Thyroid gland (tissue), 4 donors: ENCODE measurements at regions not wholly inside any gene's neighbourhood (a gene's known extent, or its start where the extent isn't known, plus 50 kb on each side); places are given as distances from the start of the nearest gene placed in this dataset.
"Not testable (repeated sequence)": the region's sequence is repeated elsewhere in the genome, so short reads cannot be mapped to it uniquely, and the experiment has no call there.

Source experiments
- DNase-seq, 2 donors: peaks; one replicate each; pipeline ENCODE4 v3.0.0-alpha.2; 2019
- H3K27ac ChIP-seq, 3 donors: fragments of 200-600 bp; sonication (generic); 1 replicate in 2 of 3; 2 replicates in 1 of 3; pipeline ENCODE4 v1.5.1; 2016 to 2019; ENCODE audit warnings: mild to moderate bottlenecking in 1 of 3, moderate library complexity in 1 of 3
- H3K27me3 ChIP-seq: fragments of 200-600 bp; sonication (generic); one replicate; pipeline ENCODE4 v1.5.1; 2019
- H3K36me3 ChIP-seq, 2 donors: fragments of 200-600 bp; sonication (generic); one replicate each; pipeline ENCODE4 v1.5.1; 2016 to 2019
- H3K4me1 ChIP-seq, 2 donors: fragments of 200-600 bp; sonication (generic); one replicate each; pipeline ENCODE4 v1.5.1; 2017 to 2019
- H3K4me3 ChIP-seq, 3 donors: fragments of 200-600 bp; sonication (generic); replicated peaks in 1 of 3; 1 replicate in 2 of 3; 2 replicates in 1 of 3; pipeline ENCODE4 v1.5.1; 2016; ENCODE audit warnings: mild to moderate bottlenecking in 1 of 3
- H3K9me3 ChIP-seq: fragments of 200-600 bp; sonication (generic); one replicate; pipeline ENCODE4 v1.5.1; 2017
- POLR2A ChIP-seq, 2 donors: fragments of 450-650 bp; IDR thresholded peaks; one replicate each; pipeline ENCODE4 v1.6.1; 2017; ENCODE audit warnings: antibody characterized with exemption in 2 of 2, mild to moderate bottlenecking in 2 of 2, moderate library complexity in 1 of 2
- WGBS, 2 donors: methylation state at CpG; one replicate each; pipeline ENCODE4 v1.1.5; 2017; 5-methylcytosine and 5-hydroxymethylcytosine counted together
- intact Hi-C: fragments of 100-400 bp; cut with DNase I; formaldehyde crosslinking; loops from one replicate; pipeline ENCODE4 v1.15.1; 2023
- TF ChIP-seq, protein P1 (sequence below), 6 experiments: fragments of 200-600 bp in 3 of 6; fragments of 450-650 bp in 3 of 6; sonication (generic) in 3 of 6; IDR thresholded peaks; one replicate each; pipeline ENCODE4 v1.5.1; 2016 to 2019; ENCODE audit warnings: antibody characterized with exemption in 6 of 6, mild to moderate bottlenecking in 2 of 6, inconsistent platforms in 1 of 6, moderate library complexity in 1 of 6

DNA sequence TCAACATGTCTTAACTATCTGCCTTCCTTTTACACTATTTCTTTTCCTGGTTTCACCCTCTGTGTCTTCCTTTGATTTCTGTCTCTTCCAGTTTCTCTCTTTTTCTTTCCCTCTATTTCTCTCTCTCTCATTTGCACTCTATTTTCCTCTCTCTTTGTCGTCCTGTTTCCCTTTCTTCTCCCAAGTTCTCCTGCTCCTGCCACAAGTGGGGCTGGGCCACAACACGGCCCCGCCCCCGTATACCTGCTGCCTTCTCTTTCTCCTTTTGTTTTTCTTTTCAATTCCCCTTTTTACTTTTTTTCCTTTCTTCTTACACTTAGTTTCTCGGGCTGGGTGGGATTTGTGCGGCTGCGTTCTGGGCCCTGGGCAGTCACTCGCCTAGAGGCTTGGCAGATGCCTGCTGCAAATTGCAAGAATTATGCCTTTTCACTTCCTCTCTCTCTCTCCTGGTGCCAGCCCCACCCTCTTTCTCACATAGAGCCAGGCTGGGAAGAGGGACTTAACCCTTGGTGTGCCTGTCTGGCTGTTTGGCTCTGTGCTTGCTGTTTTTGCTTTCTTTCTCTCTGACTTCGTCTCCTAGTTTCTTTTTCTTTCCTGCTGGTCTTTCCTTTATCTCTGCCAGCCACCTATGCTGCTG is 2139.4 kb downstream of the TP53TG3F start:
- no peaks in the 10 kb centered on the region for H3K4me1 ChIP-seq
- no peaks in the 10 kb centered on the region for H3K36me3 ChIP-seq
- no peak for DNase-seq
- 65 to 75% methylated on average over 9 of the region's 9 CpGs for WGBS, 2 donors
- no peak overlapping the region for H3K4me3 ChIP-seq
- no peaks in the 10 kb centered on the region for H3K9me3 ChIP-seq
- H3K27ac ChIP-seq = no peak overlapping the region
- no peak for TF ChIP-seq POLR2A (IDR thresholded peaks at IDR 0.05)
- no peaks in the 10 kb centered on the region for H3K27me3 ChIP-seq
- intact Hi-C loops = no loop called here

DNA sequence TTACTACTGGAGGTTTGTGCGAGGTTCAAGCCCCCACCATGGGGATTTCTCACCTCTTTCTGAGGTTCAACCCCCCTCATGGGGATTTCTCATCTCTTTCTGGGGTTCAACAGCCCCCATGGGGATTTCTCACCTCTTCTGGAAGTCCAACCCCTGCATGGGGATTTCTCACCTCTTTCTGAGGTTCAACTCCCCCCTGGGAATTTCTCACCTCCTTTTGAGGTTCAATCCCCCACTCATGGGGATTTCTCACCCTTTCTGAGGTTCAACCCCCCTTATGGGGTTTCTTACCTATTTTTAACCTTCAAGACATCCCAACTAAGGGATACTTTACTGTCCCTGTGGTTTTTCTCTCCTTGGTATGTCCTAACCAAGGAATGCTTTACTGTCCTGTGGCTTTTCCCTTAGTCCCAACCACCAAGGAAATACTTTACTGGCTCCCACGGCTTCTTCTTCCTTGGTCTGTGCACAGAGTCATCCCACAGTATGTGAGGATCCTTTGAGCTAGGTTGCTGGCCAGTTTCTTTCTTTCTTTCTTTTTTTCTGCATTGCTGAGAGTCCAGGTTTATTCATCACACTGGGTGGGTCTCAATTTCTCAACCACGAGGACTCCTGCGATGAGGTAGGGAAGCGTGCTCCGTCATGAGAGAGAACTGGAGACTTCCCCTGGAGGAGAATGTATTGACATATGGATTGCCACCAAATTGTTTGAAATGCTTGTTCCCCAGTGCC is 2140.2 kb downstream of the TP53TG3F start:
- Histone ChIP-seq H3K4me1 (no peaks in the 10 kb centered on the region), H3K27ac (no peak overlapping the region), H3K9me3 (no peaks in the 10 kb centered on the region), H3K27me3 (no peaks in the 10 kb centered on the region), H3K4me3 (no peak overlapping the region), H3K36me3 (no peaks in the 10 kb centered on the region)
- no peak for TF ChIP-seq POLR2A (IDR thresholded peaks at IDR 0.05)
- TF ChIP-seq, protein P1, sequence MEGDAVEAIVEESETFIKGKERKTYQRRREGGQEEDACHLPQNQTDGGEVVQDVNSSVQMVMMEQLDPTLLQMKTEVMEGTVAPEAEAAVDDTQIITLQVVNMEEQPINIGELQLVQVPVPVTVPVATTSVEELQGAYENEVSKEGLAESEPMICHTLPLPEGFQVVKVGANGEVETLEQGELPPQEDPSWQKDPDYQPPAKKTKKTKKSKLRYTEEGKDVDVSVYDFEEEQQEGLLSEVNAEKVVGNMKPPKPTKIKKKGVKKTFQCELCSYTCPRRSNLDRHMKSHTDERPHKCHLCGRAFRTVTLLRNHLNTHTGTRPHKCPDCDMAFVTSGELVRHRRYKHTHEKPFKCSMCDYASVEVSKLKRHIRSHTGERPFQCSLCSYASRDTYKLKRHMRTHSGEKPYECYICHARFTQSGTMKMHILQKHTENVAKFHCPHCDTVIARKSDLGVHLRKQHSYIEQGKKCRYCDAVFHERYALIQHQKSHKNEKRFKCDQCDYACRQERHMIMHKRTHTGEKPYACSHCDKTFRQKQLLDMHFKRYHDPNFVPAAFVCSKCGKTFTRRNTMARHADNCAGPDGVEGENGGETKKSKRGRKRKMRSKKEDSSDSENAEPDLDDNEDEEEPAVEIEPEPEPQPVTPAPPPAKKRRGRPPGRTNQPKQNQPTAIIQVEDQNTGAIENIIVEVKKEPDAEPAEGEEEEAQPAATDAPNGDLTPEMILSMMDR (IDR thresholded peaks at IDR 0.05) = no peak
- intact Hi-C loops = no loop called here
- DNase-seq = no peak
- 69% methylated on average over 6 of the region's 6 CpGs for WGBS, 2 donors

DNA sequence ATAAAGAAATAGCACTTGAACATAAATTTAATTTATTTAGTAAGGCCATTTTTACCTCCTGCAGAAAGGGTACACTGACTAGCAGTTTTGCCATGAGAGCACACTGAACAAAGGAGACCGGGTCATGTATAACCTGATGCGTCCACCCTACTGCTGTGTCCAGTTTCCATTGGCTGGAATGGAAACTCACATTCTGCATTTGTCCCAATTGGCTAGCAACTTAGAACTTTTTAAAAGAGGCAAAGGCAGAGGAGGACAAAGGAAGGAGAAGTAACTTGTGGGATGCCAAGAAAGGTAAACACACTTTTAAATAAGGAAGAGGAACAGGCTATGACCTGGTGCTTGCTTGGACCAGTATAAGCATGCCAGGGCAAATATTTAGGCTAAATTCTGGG is 2140.7 kb downstream of the TP53TG3F start:
- H3K36me3 ChIP-seq, H3K27ac ChIP-seq, H3K9me3 ChIP-seq, DNase-seq, H3K27me3 ChIP-seq, H3K4me3 ChIP-seq, H3K4me1 ChIP-seq, intact Hi-C loops: not testable (repeated sequence)
- 69 to 96% methylated on average over 2 of the region's 2 CpGs for WGBS, 2 donors

DNA sequence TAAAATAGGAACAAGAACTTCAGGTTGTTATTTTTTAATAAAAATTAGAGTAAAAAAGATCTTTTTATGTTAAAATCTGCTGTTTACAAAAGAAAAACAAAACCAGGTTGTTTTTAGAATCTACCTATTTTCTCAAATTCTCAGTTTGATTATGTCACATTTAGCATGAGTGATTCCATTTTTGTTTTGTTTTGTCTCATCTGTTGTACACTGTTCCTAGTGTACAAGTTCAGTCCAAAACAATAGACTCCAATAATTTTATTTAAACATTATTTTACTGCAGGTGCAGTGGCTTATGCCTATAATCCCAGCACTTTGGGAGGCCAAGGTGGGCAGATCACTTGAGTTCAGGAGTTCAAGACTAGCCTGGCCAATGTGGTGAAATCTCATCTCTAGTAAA is 2142.7 kb downstream of the TP53TG3F start:
- no peak for DNase-seq
- intact Hi-C loops = no loop called here
- H3K27me3 ChIP-seq = no peaks in the 10 kb centered on the region
- no peaks in the 10 kb centered on the region for H3K36me3 ChIP-seq
- no peak overlapping the region for H3K4me3 ChIP-seq
- H3K27ac ChIP-seq = no peak overlapping the region
- H3K9me3 ChIP-seq = no peaks in the 10 kb centered on the region
- TF ChIP-seq POLR2A (IDR thresholded peaks at IDR 0.05) = no peak
- TF ChIP-seq, protein P1 (IDR thresholded peaks at IDR 0.05) = no peak
- no peaks in the 10 kb centered on the region for H3K4me1 ChIP-seq

DNA sequence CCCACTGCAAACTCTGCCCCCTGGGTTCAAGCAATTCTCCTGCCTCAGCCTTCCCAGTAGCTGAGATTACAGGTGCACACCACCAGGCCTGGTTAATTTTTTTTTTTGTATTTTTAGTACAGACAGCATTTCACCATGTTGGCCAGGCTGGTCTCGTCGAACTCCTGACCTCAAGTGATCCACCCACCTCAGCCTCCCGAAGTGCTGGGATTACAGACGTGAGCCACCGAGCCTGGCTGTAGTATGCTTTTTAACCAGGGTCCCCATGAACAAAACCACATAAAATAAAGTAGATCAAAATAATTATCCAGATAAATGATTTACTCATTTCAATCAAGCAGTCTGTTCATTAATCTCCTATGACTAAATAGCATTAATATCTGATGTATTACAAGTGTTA is 2144.0 kb downstream of the TP53TG3F start:
- 85 to 91% methylated on average over 5 of the region's 5 CpGs for WGBS, 2 donors
- H3K36me3 ChIP-seq, H3K4me3 ChIP-seq, DNase-seq, H3K9me3 ChIP-seq, H3K27me3 ChIP-seq, H3K4me1 ChIP-seq, H3K27ac ChIP-seq, intact Hi-C loops: not testable (repeated sequence)

DNA sequence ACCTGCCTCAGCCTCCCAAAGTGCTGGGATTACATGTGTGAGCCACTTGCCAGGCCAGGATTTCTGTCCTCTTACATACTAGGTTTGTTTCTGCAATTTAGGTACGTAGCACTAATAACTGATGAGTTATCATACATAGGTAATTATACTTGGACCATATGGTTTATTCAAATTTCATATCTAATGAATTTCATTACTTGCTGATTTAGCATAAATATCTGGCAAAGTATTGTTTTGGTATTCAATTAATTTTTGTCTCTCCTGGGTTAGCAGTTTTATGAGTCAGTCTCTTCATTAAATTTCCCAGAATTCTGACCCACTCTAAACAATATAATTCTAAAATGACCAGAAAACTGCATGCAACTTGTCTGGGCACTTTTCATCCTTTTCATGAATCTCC is 2146.5 kb downstream of the TP53TG3F start:
- intact Hi-C loops = no loop called here
- Histone ChIP-seq H3K27ac (no peak overlapping the region), H3K36me3 (no peaks in the 10 kb centered on the region), H3K4me3 (no peak overlapping the region), H3K27me3 (no peaks in the 10 kb centered on the region), H3K4me1 (no peaks in the 10 kb centered on the region), H3K9me3 (no peaks in the 10 kb centered on the region)
- no peak for TF ChIP-seq POLR2A (IDR thresholded peaks at IDR 0.05)
- TF ChIP-seq, protein P1 (IDR thresholded peaks at IDR 0.05) = no peak
- 64% methylated on average over 1 of the region's 1 CpG for WGBS, 2 donors
- no peak for DNase-seq

DNA sequence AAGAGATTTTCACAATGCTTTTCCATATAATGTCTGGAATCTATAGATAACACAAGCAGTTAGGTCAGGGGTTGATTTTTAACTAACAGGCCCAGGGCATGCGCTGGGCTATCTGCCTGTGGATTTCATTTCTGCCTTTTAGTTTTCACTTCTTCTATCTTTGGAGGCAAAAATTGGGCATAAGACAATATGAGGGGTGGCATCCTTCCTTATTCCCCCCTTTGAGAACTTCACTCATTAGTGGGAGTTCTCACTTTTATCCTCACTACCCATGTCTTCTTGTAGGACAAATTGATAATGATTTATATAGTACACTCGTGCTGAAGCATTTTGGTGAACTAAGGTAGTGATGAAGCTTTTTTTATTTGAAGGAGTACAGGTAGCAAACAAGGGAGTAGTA is 2155.5 kb downstream of the TP53TG3F start:
- 44 to 56% methylated on average over 2 of the region's 2 CpGs for WGBS, 2 donors
- not testable (repeated sequence) for H3K9me3 ChIP-seq, H3K27ac ChIP-seq

DNA sequence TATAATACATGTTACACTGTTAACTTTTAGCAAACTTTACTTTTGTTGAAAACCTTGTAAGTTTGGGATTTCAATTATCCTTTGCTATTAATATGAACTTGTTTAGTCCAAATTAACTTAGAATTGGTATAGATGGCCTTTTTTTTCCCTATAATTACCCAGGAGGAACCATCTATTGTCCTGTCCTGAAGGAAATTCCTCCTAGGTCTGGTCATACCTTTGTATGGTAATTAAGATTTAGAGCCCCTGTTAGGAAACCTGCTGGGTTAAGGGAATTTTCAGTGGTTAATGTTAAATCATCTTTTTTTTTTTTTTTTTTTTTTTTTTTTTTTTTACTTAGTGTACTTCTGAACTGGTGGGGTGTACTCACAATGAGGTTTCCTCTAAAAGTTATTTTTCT is 2159.8 kb downstream of the TP53TG3F start:
- H3K27me3 ChIP-seq, DNase-seq, H3K9me3 ChIP-seq, intact Hi-C loops, H3K36me3 ChIP-seq, H3K27ac ChIP-seq, H3K4me1 ChIP-seq, H3K4me3 ChIP-seq: not testable (repeated sequence)

More for the DNA sequence above, 2155.5 kb downstream of the TP53TG3F start:
- H3K27me3 ChIP-seq, H3K4me3 ChIP-seq, DNase-seq, H3K4me1 ChIP-seq, intact Hi-C loops, H3K36me3 ChIP-seq: not testable (repeated sequence)
